HEK293 (cell line): ENCODE measurements at regions not wholly inside any gene's neighbourhood (a gene's known extent, or its start where the extent isn't known, plus 50 kb on each side); places are given as distances from the start of the nearest gene placed in this dataset.
A peak's percentile ranks its signal among the peaks of the same experiment; 100 is the strongest.

ENCODE experiments used
- CTCF ChIA-PET: fragments of 350-600 bp; formaldehyde crosslinking; extraction: SDS; loops from one replicate; lab custom pipeline; 2021; ENCODE audit warnings: antibody characterized with exemption; lab: Yijun Ruan, JAX
- POLR2A ChIA-PET: fragments of 300-600 bp; formaldehyde crosslinking; extraction: SDS; loops from one replicate; lab custom pipeline; 2020; ENCODE audit warnings: antibody characterized with exemption, inconsistent platforms; lab: Yijun Ruan, JAX
- H3K27ac ChIP-seq: fragments of 200-500 bp; sonication (Bioruptor generic); 2 replicates; pipeline ENCODE4 v1.5.1; 2014; ENCODE audit warnings: low read depth, low read length, control low read depth, inconsistent platforms; ENCODE audit errors: extremely low read depth
- H3K36me3 ChIP-seq, 2 experiments: fragments of 200-500 bp in 1 of 2; sonication (Bioruptor generic) in 1 of 2; 1 replicate in 1 of 2; 2 replicates in 1 of 2; pipeline ENCODE4 v1.5.1; 2014 to 2017; ENCODE audit warnings: inconsistent platforms in 2 of 2, low read length in 2 of 2; ENCODE audit not compliant: control insufficient read depth in 2 of 2, insufficient read depth in 1 of 2
- H3K4me1 ChIP-seq: fragments of 200-500 bp; sonication (Bioruptor generic); 2 replicates; pipeline ENCODE4 v1.5.1; 2014; ENCODE audit warnings: mild to moderate bottlenecking, low read length, inconsistent platforms; ENCODE audit not compliant: control insufficient read depth, insufficient read depth
- H3K4me3 ChIP-seq: 2 replicates; pipeline ENCODE4 v1.5.1; 2011; ENCODE audit warnings: low read depth, mild to moderate bottlenecking, control low read depth, low read length, moderate library complexity
- H3K9me3 ChIP-seq: fragments of 200-500 bp; sonication (Bioruptor generic); 2 replicates; pipeline ENCODE4 v1.5.1; 2014; ENCODE audit warnings: low read depth, low read length, inconsistent platforms; ENCODE audit not compliant: control insufficient read depth, insufficient read depth
- BCL11A ChIP-seq: fragments of 450-650 bp; formaldehyde crosslinking; IDR thresholded peaks from 2 replicates; pipeline ENCODE4 v1.5.1; 2016; ENCODE audit warnings: low read depth, missing biosample characterization, missing genetic modification characterization
- BCL6B ChIP-seq: fragments of 450-650 bp; formaldehyde crosslinking; IDR thresholded peaks from 2 replicates; pipeline ENCODE4 v1.5.1; 2017; ENCODE audit warnings: missing biosample characterization, missing genetic modification characterization
- GFI1B ChIP-seq: fragments of 450-650 bp; formaldehyde crosslinking; IDR thresholded peaks from 2 replicates; pipeline ENCODE4 v1.5.1; 2016; ENCODE audit warnings: missing biosample characterization, missing genetic modification characterization
- KLF1 ChIP-seq: fragments of 450-650 bp; formaldehyde crosslinking; IDR thresholded peaks from 2 replicates; pipeline ENCODE4 v1.5.1; 2016; ENCODE audit warnings: missing biosample characterization, missing genetic modification characterization
- KLF17 ChIP-seq: fragments of 450-650 bp; formaldehyde crosslinking; IDR thresholded peaks from 2 replicates; pipeline ENCODE4 v1.5.1; 2016; ENCODE audit warnings: missing biosample characterization, missing genetic modification characterization
- MZF1 ChIP-seq: fragments of 450-650 bp; formaldehyde crosslinking; IDR thresholded peaks from 2 replicates; pipeline ENCODE4 v1.5.1; 2017; ENCODE audit warnings: missing biosample characterization, missing genetic modification characterization, borderline replicate concordance
- OVOL3 ChIP-seq: fragments of 450-650 bp; formaldehyde crosslinking; IDR thresholded peaks from 2 replicates; pipeline ENCODE4 v1.5.1; 2016; ENCODE audit warnings: missing biosample characterization, missing genetic modification characterization
- PRDM4 ChIP-seq: fragments of 450-650 bp; formaldehyde crosslinking; IDR thresholded peaks from 2 replicates; pipeline ENCODE4 v1.5.1; 2017; ENCODE audit warnings: missing biosample characterization, missing genetic modification characterization
- YY1 ChIP-seq: fragments of 450-650 bp; formaldehyde crosslinking; IDR thresholded peaks from 2 replicates; pipeline ENCODE4 v1.5.1; 2018; ENCODE audit warnings: missing biosample characterization, missing genetic modification characterization
- ZBTB26 ChIP-seq: fragments of 450-650 bp; formaldehyde crosslinking; optimal IDR thresholded peaks from 2 replicates; pipeline ENCODE3; 2016; ENCODE audit warnings: missing biosample characterization, mild to moderate bottlenecking, missing genetic modification characterization
- ZFP37 ChIP-seq: fragments of 450-650 bp; formaldehyde crosslinking; IDR thresholded peaks from 2 replicates; pipeline ENCODE4 v1.5.1; 2016; ENCODE audit warnings: missing biosample characterization, missing genetic modification characterization
- ZIC2 ChIP-seq: fragments of 450-650 bp; formaldehyde crosslinking; IDR thresholded peaks from 2 replicates; pipeline ENCODE4 v1.5.1; 2016; ENCODE audit warnings: missing biosample characterization, missing genetic modification characterization
- ZNF133 ChIP-seq: fragments of 450-650 bp; formaldehyde crosslinking; IDR thresholded peaks from 2 replicates; pipeline ENCODE4 v1.5.1; 2016; ENCODE audit warnings: missing biosample characterization, missing genetic modification characterization
- ZNF140 ChIP-seq: fragments of 450-650 bp; formaldehyde crosslinking; IDR thresholded peaks from 2 replicates; pipeline ENCODE4 v1.5.1; 2016; ENCODE audit warnings: missing biosample characterization, missing genetic modification characterization
- ZNF175 ChIP-seq: fragments of 450-650 bp; formaldehyde crosslinking; IDR thresholded peaks from 2 replicates; pipeline ENCODE4 v1.5.1; 2016; ENCODE audit warnings: missing biosample characterization, missing genetic modification characterization
- ZNF223 ChIP-seq: fragments of 450-650 bp; formaldehyde crosslinking; IDR thresholded peaks from 2 replicates; pipeline ENCODE4 v1.5.1; 2016; ENCODE audit warnings: missing biosample characterization, missing genetic modification characterization
- ZNF341 ChIP-seq: fragments of 450-650 bp; formaldehyde crosslinking; IDR thresholded peaks from 2 replicates; pipeline ENCODE4; 2016; ENCODE audit warnings: low read depth, missing biosample characterization, missing genetic modification characterization
- ZNF416 ChIP-seq: fragments of 450-650 bp; formaldehyde crosslinking; IDR thresholded peaks from 2 replicates; pipeline ENCODE4 v1.5.1; 2016; ENCODE audit warnings: missing biosample characterization, missing genetic modification characterization
- ZNF433 ChIP-seq: fragments of 450-650 bp; formaldehyde crosslinking; IDR thresholded peaks from 2 replicates; pipeline ENCODE4 v1.5.1; 2016; ENCODE audit warnings: missing biosample characterization, missing genetic modification characterization, low read depth
- ZNF473 ChIP-seq: fragments of 450-650 bp; formaldehyde crosslinking; IDR thresholded peaks from 2 replicates; pipeline ENCODE4 v1.5.1; 2017; ENCODE audit warnings: missing biosample characterization, missing genetic modification characterization
- ZNF48 ChIP-seq: fragments of 450-650 bp; formaldehyde crosslinking; IDR thresholded peaks from 2 replicates; pipeline ENCODE4 v1.5.1; 2016; ENCODE audit warnings: missing biosample characterization, missing genetic modification characterization
- ZNF518A ChIP-seq: fragments of 450-650 bp; formaldehyde crosslinking; conservative IDR thresholded peaks from 2 replicates; pipeline ENCODE4 v1.5.1; 2016; ENCODE audit warnings: low read depth, missing biosample characterization, missing genetic modification characterization
- ZNF521 ChIP-seq: fragments of 450-650 bp; formaldehyde crosslinking; IDR thresholded peaks from 2 replicates; pipeline ENCODE4 v1.5.1; 2017; ENCODE audit warnings: missing biosample characterization, mild to moderate bottlenecking, missing genetic modification characterization
- ZNF560 ChIP-seq: fragments of 450-650 bp; formaldehyde crosslinking; IDR thresholded peaks from 2 replicates; pipeline ENCODE4 v1.5.1; 2017; ENCODE audit warnings: missing biosample characterization, missing genetic modification characterization, borderline replicate concordance
- ZNF76 ChIP-seq: fragments of 450-650 bp; formaldehyde crosslinking; IDR thresholded peaks from 2 replicates; pipeline ENCODE4; 2016; ENCODE audit warnings: low read depth, missing biosample characterization, missing genetic modification characterization, borderline replicate concordance
- ZNF776 ChIP-seq: fragments of 450-650 bp; formaldehyde crosslinking; IDR thresholded peaks from 2 replicates; pipeline ENCODE4 v1.5.0; 2017; ENCODE audit warnings: missing biosample characterization, missing genetic modification characterization, borderline replicate concordance

GRCh38 chr7:128172151-128172550, 68.9 kb upstream of the LEP start (continued):
- TF ChIP-seq ZNF140 (tag by site-specific recombination) (no peak), ZNF433 (no peak), BCL11A (no peak), ZNF776 (no peak), YY1 (tag by site-specific recombination) (no peak), OVOL3 (no peak), ZNF341 (tag by site-specific recombination) (no peak), KLF1 (tag by site-specific recombination) (peak; percentile 57), KLF17 (tag by site-specific recombination) (no peak), ZNF48 (tag by site-specific recombination) (no peak), ZFP37 (no peak), ZNF560 (tag by site-specific recombination) (no peak)
- TF ChIP-seq, all 188 proteins: peak for 3

GRCh38 chr7:128172963-128173362, 68.1 kb upstream of the LEP start:
- TF ChIP-seq ZNF473 (tag by site-specific recombination) (no peak), ZBTB26 (tag by site-specific recombination) (no peak), MZF1 (tag by site-specific recombination) (no peak), ZNF518A (no peak), ZNF521 (tag by site-specific recombination) (no peak), ZNF416 (tag by site-specific recombination) (no peak), BCL6B (no peak), KLF1 (tag by site-specific recombination) (no peak), ZNF133 (tag by site-specific recombination) (no peak), ZIC2 (tag by site-specific recombination) (no peak), ZNF776 (no peak), PRDM4 (tag by site-specific recombination) (no peak), ZNF175 (tag by site-specific recombination) (no peak), ZNF76 (tag by site-specific recombination) (no peak), GFI1B (no peak), ZNF223 (tag by site-specific recombination) (no peak)
- no peak overlapping the region for H3K27ac ChIP-seq
- H3K4me3 ChIP-seq = no peak overlapping the region
- H3K9me3 ChIP-seq = no peaks in the 10 kb centered on the region
- ChIA-PET CTCF (no interaction called here), POLR2A (no interaction called here)
- no peaks in the 10 kb centered on the region for H3K4me1 ChIP-seq
- no peaks in the 10 kb centered on the region for H3K36me3 ChIP-seq
